Caco-2 (cell line): ENCODE measurements at regions not wholly inside any gene's neighbourhood (a gene's known extent, or its start where the extent isn't known, plus 50 kb on each side); places are given as distances from the start of the nearest gene placed in this dataset.

Experiments used
- BruUV-seq: library from RNA; stranded (reverse); fragments of 400-500 nt; replicated peaks from 2 replicates; lab custom pipeline; 2021; lab: Mats Ljungman, UMichigan
- CTCF ChIA-PET: fragments of 300-600 bp; sonication (Branson Sonifier 250); formaldehyde crosslinking; loops from one replicate; lab custom pipeline; 2022; ENCODE audit warnings: antibody characterized with exemption; lab: Charles Lee
- POLR2A ChIA-PET: fragments of 300-600 bp; sonication (Branson Sonifier 250); formaldehyde crosslinking; loops from one replicate; lab custom pipeline; 2022; ENCODE audit warnings: antibody characterized with exemption; lab: Charles Lee
- DNase-seq, 2 experiments: peaks; one replicate each; pipeline versions ENCODE4 v3.0.0 to v3.0.0-alpha.2; 2020 to 2022
- H3K27me3 ChIP-seq: replicated peaks from 2 replicates; pipeline ENCODE4 v1.6.0; 2011; ENCODE audit warnings: low read length; ENCODE audit not compliant: control insufficient read depth, insufficient read depth
- H3K36me3 ChIP-seq: 2 replicates; pipeline ENCODE4 v1.5.1; 2011; ENCODE audit warnings: low read length; ENCODE audit not compliant: control insufficient read depth, insufficient read depth
- H3K4me1 ChIP-seq: fragments of 250-450 bp; sonication (Bioruptor Pico); 2 replicates; pipeline ENCODE4 v1.5.1; 2020; ENCODE audit warnings: mild to moderate bottlenecking
- H3K4me3 ChIP-seq: 2 replicates; pipeline ENCODE4 v1.5.1; 2011; ENCODE audit warnings: low read depth, mild to moderate bottlenecking, control low read depth, low read length
- H3K9me3 ChIP-seq: fragments of 250-450 bp; sonication (Bioruptor Pico); 2 replicates; pipeline ENCODE4 v1.5.1; 2020; ENCODE audit warnings: mild to moderate bottlenecking, moderate library complexity
- H3K27ac Mint-ChIP-seq: one replicate; pipeline ENCODE4 v1.8.0; 2022; ENCODE audit warnings: mixed read lengths; ENCODE audit not compliant: unreplicated experiment
- H3K27me3 Mint-ChIP-seq: one replicate; pipeline ENCODE4 v1.8.0; 2022; ENCODE audit warnings: mixed read lengths; ENCODE audit not compliant: insufficient read depth, unreplicated experiment
- H3K36me3 Mint-ChIP-seq: one replicate; pipeline ENCODE4 v1.8.0; 2022; ENCODE audit warnings: mild to moderate bottlenecking, mixed read lengths; ENCODE audit not compliant: insufficient read depth, unreplicated experiment
- H3K4me1 Mint-ChIP-seq: one replicate; pipeline ENCODE4 v1.8.0; 2022; ENCODE audit warnings: low read depth, mixed read lengths; ENCODE audit not compliant: unreplicated experiment
- H3K4me3 Mint-ChIP-seq: one replicate; pipeline ENCODE4 v1.8.0; 2022; ENCODE audit warnings: mild to moderate bottlenecking, moderate library complexity, mixed read lengths; ENCODE audit not compliant: unreplicated experiment
- H3K9me3 Mint-ChIP-seq: one replicate; pipeline ENCODE4 v1.8.0; 2022; ENCODE audit warnings: mixed read lengths; ENCODE audit not compliant: unreplicated experiment
- intact Hi-C: fragments of 100-400 bp; cut with micrococcal nuclease; formaldehyde crosslinking; loops from one replicate; pipeline ENCODE4 v1.10.0; 2022; ENCODE audit not compliant: unreplicated experiment
- TF ChIP-seq, protein P1 (sequence below), 2 experiments: fragments of 200-600 bp in 1 of 2; IDR thresholded peaks; 1 replicate in 1 of 2; 2 replicates in 1 of 2; pipeline versions ENCODE4 v1.5.1 to v1.8.0; 2011 to 2022; ENCODE audit warnings: antibody characterized with exemption in 1 of 2, control low read depth in 1 of 2, inconsistent platforms in 1 of 2, low read depth in 1 of 2, low read length in 1 of 2, mild to moderate bottlenecking in 1 of 2, moderate library complexity in 1 of 2; ENCODE audit not compliant: insufficient read depth in 1 of 2, severe bottlenecking in 1 of 2, unreplicated experiment in 1 of 2

DNA sequence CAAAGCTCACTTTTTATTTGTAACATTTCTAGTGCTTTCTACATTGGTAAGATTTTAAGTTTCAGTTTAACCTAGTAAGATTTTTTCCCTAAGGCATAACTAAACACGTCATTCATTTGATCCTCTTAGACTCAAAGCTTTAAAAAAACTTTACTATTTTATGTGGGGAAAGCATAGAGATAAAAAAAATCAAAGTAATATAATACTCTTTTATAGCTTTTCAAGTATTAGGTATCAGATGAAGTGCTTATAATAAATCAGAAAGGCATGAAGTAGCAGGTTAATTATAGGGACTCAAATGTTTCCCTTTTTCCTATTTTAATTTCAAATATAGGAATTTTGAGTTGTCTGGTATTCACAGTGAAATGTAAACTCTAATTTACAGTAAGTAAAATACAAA, 68.0 kb upstream of the POU5F2 start:
- no peaks in the 10 kb centered on the region for H3K4me1 Mint-ChIP-seq
- H3K36me3 ChIP-seq = no peaks in the 10 kb centered on the region
- ChIA-PET CTCF (no interaction called here), POLR2A (no interaction called here)
- no peaks in the 10 kb centered on the region for H3K36me3 Mint-ChIP-seq
- H3K27ac Mint-ChIP-seq = no peak overlapping the region
- intact Hi-C loops = loop anchor here (10.0 kb wide), 1 partner anchor 405 kb away; no protein-coding TSS in a partner anchor
- no peak overlapping the region for H3K4me3 Mint-ChIP-seq
- no peaks in the 10 kb centered on the region for H3K27me3 Mint-ChIP-seq
- no peak for DNase-seq
- TF ChIP-seq, protein P1, sequence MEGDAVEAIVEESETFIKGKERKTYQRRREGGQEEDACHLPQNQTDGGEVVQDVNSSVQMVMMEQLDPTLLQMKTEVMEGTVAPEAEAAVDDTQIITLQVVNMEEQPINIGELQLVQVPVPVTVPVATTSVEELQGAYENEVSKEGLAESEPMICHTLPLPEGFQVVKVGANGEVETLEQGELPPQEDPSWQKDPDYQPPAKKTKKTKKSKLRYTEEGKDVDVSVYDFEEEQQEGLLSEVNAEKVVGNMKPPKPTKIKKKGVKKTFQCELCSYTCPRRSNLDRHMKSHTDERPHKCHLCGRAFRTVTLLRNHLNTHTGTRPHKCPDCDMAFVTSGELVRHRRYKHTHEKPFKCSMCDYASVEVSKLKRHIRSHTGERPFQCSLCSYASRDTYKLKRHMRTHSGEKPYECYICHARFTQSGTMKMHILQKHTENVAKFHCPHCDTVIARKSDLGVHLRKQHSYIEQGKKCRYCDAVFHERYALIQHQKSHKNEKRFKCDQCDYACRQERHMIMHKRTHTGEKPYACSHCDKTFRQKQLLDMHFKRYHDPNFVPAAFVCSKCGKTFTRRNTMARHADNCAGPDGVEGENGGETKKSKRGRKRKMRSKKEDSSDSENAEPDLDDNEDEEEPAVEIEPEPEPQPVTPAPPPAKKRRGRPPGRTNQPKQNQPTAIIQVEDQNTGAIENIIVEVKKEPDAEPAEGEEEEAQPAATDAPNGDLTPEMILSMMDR (IDR thresholded peaks at IDR 0.05; ENCODE audit: insufficient read depth in 1 of 2, low read depth in 1 of 2, low read length in 1 of 2, severe bottlenecking in 1 of 2, unreplicated experiment in 1 of 2) = no peak
- no peaks in the 10 kb centered on the region for H3K9me3 ChIP-seq
- H3K9me3 Mint-ChIP-seq = no peaks in the 10 kb centered on the region
- no peaks in the 10 kb centered on the region for H3K4me1 ChIP-seq
- H3K4me3 ChIP-seq = no peak overlapping the region
- H3K27me3 ChIP-seq = no peaks in the 10 kb centered on the region
- no TSS peak for BruUV-seq

DNA sequence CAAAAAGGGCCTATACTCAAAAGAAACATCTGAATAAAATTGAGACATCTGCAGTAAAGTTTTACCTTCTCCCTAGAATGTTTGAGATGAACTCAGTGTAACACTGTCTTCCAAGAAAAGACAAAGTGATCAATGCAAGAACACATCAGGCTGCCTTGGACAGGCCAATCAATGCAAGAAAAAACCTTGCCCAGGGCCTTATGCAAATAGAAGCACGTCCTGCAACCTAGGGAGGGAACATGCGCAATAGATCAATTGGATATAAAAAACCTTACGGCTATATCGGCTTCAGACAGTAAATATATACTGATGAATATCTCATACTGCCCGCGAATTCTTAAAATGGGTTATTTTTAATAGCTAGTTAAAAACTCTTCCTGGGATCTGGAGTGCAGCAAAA, 66.4 kb upstream of the POU5F2 start:
- no TSS peak for BruUV-seq
- intact Hi-C loops = loop anchor here (10.0 kb wide), 1 partner anchor 403 kb away; no protein-coding TSS in a partner anchor

DNA sequence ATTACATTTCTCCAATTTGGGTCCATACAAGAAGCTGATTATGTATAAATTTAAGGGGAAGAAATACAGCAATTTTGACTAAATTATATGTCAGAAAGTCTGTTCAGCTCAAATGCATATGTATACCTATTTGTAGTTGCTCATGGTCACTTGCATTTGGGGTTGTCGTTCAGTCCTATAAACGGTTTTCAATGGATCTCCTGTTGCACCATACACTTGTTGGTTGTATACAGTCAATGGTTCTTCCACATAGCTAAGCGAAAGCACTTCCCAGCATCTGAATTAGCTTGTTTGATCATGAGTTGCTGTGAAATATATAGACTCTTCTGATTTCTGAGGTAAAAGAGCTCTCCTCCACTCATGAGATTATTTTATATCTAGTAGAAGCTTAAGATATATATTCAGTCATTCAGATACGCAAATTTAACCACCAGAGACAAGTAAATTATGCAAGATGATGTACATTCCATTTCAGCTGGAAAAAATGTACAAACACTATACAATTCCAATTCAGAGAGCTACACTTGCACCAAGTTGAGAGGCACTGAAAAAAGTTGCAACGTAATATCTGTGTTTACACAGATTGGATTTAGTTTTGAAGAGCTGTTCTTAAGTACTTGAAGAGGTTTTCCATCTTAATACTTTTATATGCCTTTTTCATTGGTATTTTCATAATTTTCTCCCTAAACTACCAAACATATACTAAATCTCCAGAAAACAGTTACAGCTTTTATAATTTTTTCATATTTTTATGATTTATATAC, 64.4 kb upstream of the POU5F2 start:
- H3K27me3 ChIP-seq = no peaks in the 10 kb centered on the region
- DNase-seq = no peak
- CTCF ChIA-PET = no interaction called here
- intact Hi-C loops = loop anchor here (10.0 kb wide), 1 partner anchor 401 kb away; no protein-coding TSS in a partner anchor
- H3K4me1 ChIP-seq = no peaks in the 10 kb centered on the region
- H3K4me1 Mint-ChIP-seq = no peaks in the 10 kb centered on the region
- H3K9me3 ChIP-seq = no peaks in the 10 kb centered on the region
- BruUV-seq = no TSS peak
- H3K9me3 Mint-ChIP-seq = no peaks in the 10 kb centered on the region
- no peak overlapping the region for H3K27ac Mint-ChIP-seq
- no peaks in the 10 kb centered on the region for H3K36me3 ChIP-seq
- TF ChIP-seq, protein P1 (IDR thresholded peaks at IDR 0.05; ENCODE audit: insufficient read depth in 1 of 2, low read depth in 1 of 2, low read length in 1 of 2, severe bottlenecking in 1 of 2, unreplicated experiment in 1 of 2) = no peak
- H3K4me3 Mint-ChIP-seq = no peak overlapping the region
- H3K36me3 Mint-ChIP-seq = no peaks in the 10 kb centered on the region
- H3K4me3 ChIP-seq = no peak overlapping the region
- POLR2A ChIA-PET = no interaction called here
- H3K27me3 Mint-ChIP-seq = no peaks in the 10 kb centered on the region

More for the DNA sequence above, 66.4 kb upstream of the POU5F2 start:
- Histone ChIP-seq H3K36me3 (no peaks in the 10 kb centered on the region), H3K27me3 (no peaks in the 10 kb centered on the region), H3K4me1 (no peaks in the 10 kb centered on the region), H3K4me3 (no peak overlapping the region), H3K9me3 (no peaks in the 10 kb centered on the region)
- Mint-ChIP-seq H3K27ac (no peak overlapping the region), H3K4me3 (no peak overlapping the region), H3K4me1 (no peaks in the 10 kb centered on the region), H3K27me3 (no peaks in the 10 kb centered on the region), H3K36me3 (no peaks in the 10 kb centered on the region), H3K9me3 (no peaks in the 10 kb centered on the region)
- CTCF ChIA-PET = no interaction called here
- POLR2A ChIA-PET = no interaction called here
- no peak for DNase-seq
- TF ChIP-seq, protein P1 (IDR thresholded peaks at IDR 0.05; ENCODE audit: insufficient read depth in 1 of 2, low read depth in 1 of 2, low read length in 1 of 2, severe bottlenecking in 1 of 2, unreplicated experiment in 1 of 2) = no peak
